Caco-2 (cell line): ENCODE measurements at regions not wholly inside any gene's neighbourhood (a gene's known extent, or its start where the extent isn't known, plus 50 kb on each side); places are given as distances from the start of the nearest gene placed in this dataset.
A peak's percentile ranks its signal among the peaks of the same experiment; 100 is the strongest.

Experiments
- BruUV-seq: library from RNA; stranded (reverse); fragments of 400-500 nt; replicated peaks from 2 replicates; lab custom pipeline; 2021; lab: Mats Ljungman, UMichigan
- CTCF ChIA-PET: fragments of 300-600 bp; sonication (Branson Sonifier 250); formaldehyde crosslinking; loops from one replicate; lab custom pipeline; 2022; ENCODE audit warnings: antibody characterized with exemption; lab: Charles Lee
- POLR2A ChIA-PET: fragments of 300-600 bp; sonication (Branson Sonifier 250); formaldehyde crosslinking; loops from one replicate; lab custom pipeline; 2022; ENCODE audit warnings: antibody characterized with exemption; lab: Charles Lee
- DNase-seq, 2 experiments: peaks; one replicate each; pipeline versions ENCODE4 v3.0.0 to v3.0.0-alpha.2; 2020 to 2022
- H3K27me3 ChIP-seq: replicated peaks from 2 replicates; pipeline ENCODE4 v1.6.0; 2011; ENCODE audit warnings: low read length; ENCODE audit not compliant: control insufficient read depth, insufficient read depth
- H3K36me3 ChIP-seq: 2 replicates; pipeline ENCODE4 v1.5.1; 2011; ENCODE audit warnings: low read length; ENCODE audit not compliant: control insufficient read depth, insufficient read depth
- H3K4me1 ChIP-seq: fragments of 250-450 bp; sonication (Bioruptor Pico); 2 replicates; pipeline ENCODE4 v1.5.1; 2020; ENCODE audit warnings: mild to moderate bottlenecking
- H3K4me3 ChIP-seq: 2 replicates; pipeline ENCODE4 v1.5.1; 2011; ENCODE audit warnings: low read depth, mild to moderate bottlenecking, control low read depth, low read length
- H3K9me3 ChIP-seq: fragments of 250-450 bp; sonication (Bioruptor Pico); 2 replicates; pipeline ENCODE4 v1.5.1; 2020; ENCODE audit warnings: mild to moderate bottlenecking, moderate library complexity
- H3K27ac Mint-ChIP-seq: one replicate; pipeline ENCODE4 v1.8.0; 2022; ENCODE audit warnings: mixed read lengths; ENCODE audit not compliant: unreplicated experiment
- H3K27me3 Mint-ChIP-seq: one replicate; pipeline ENCODE4 v1.8.0; 2022; ENCODE audit warnings: mixed read lengths; ENCODE audit not compliant: insufficient read depth, unreplicated experiment
- H3K36me3 Mint-ChIP-seq: one replicate; pipeline ENCODE4 v1.8.0; 2022; ENCODE audit warnings: mild to moderate bottlenecking, mixed read lengths; ENCODE audit not compliant: insufficient read depth, unreplicated experiment
- H3K4me1 Mint-ChIP-seq: one replicate; pipeline ENCODE4 v1.8.0; 2022; ENCODE audit warnings: low read depth, mixed read lengths; ENCODE audit not compliant: unreplicated experiment
- H3K4me3 Mint-ChIP-seq: one replicate; pipeline ENCODE4 v1.8.0; 2022; ENCODE audit warnings: mild to moderate bottlenecking, moderate library complexity, mixed read lengths; ENCODE audit not compliant: unreplicated experiment
- H3K9me3 Mint-ChIP-seq: one replicate; pipeline ENCODE4 v1.8.0; 2022; ENCODE audit warnings: mixed read lengths; ENCODE audit not compliant: unreplicated experiment
- intact Hi-C: fragments of 100-400 bp; cut with micrococcal nuclease; formaldehyde crosslinking; loops from one replicate; pipeline ENCODE4 v1.10.0; 2022; ENCODE audit not compliant: unreplicated experiment
- TF ChIP-seq, protein P1 (sequence below), 2 experiments: fragments of 200-600 bp in 1 of 2; IDR thresholded peaks; 1 replicate in 1 of 2; 2 replicates in 1 of 2; pipeline versions ENCODE4 v1.5.1 to v1.8.0; 2011 to 2022; ENCODE audit warnings: antibody characterized with exemption in 1 of 2, control low read depth in 1 of 2, inconsistent platforms in 1 of 2, low read depth in 1 of 2, low read length in 1 of 2, mild to moderate bottlenecking in 1 of 2, moderate library complexity in 1 of 2; ENCODE audit not compliant: insufficient read depth in 1 of 2, severe bottlenecking in 1 of 2, unreplicated experiment in 1 of 2

DNA sequence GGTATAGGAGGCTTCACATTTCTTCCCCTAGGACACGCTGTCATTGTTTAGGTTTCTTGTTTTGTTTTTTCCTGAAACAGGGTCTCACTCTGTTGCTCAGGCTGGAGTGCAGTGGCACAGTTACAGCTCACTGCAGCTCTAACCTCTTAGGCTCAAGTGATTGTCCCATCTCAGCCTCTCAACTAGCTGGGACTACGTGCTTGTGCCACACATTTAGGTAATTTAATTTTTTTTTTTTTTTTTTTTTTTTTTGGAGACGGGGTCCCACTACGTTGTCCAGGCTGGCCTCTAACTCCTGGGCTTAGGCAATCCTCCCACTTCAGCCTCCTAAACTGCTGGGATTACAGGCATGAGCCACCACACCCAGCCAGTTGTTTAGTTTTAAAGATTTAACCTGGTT, 66.2 kb downstream of the EXOSC2 start:
- Mint-ChIP-seq H3K9me3 (no peaks in the 10 kb centered on the region), H3K27ac (no peak overlapping the region), H3K4me1 (no peaks in the 10 kb centered on the region), H3K36me3 (no peaks in the 10 kb centered on the region), H3K4me3 (no peak overlapping the region), H3K27me3 (no peaks in the 10 kb centered on the region)
- CTCF ChIA-PET: interaction anchor here (1.0 kb wide), 1 partner anchor 100 kb away, joined by 7 read pairs; no protein-coding TSS in a partner anchor
- H3K36me3 ChIP-seq: no peaks in the 10 kb centered on the region
- BruUV-seq: no TSS peak
- POLR2A ChIA-PET: no interaction called here
- DNase-seq: no peak
- intact Hi-C loops: no loop called here
- H3K4me1 ChIP-seq: no peaks in the 10 kb centered on the region
- no peaks in the 10 kb centered on the region for H3K27me3 ChIP-seq
- TF ChIP-seq, protein P1, sequence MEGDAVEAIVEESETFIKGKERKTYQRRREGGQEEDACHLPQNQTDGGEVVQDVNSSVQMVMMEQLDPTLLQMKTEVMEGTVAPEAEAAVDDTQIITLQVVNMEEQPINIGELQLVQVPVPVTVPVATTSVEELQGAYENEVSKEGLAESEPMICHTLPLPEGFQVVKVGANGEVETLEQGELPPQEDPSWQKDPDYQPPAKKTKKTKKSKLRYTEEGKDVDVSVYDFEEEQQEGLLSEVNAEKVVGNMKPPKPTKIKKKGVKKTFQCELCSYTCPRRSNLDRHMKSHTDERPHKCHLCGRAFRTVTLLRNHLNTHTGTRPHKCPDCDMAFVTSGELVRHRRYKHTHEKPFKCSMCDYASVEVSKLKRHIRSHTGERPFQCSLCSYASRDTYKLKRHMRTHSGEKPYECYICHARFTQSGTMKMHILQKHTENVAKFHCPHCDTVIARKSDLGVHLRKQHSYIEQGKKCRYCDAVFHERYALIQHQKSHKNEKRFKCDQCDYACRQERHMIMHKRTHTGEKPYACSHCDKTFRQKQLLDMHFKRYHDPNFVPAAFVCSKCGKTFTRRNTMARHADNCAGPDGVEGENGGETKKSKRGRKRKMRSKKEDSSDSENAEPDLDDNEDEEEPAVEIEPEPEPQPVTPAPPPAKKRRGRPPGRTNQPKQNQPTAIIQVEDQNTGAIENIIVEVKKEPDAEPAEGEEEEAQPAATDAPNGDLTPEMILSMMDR (IDR thresholded peaks at IDR 0.05; ENCODE audit: insufficient read depth in 1 of 2, low read depth in 1 of 2, low read length in 1 of 2, severe bottlenecking in 1 of 2, unreplicated experiment in 1 of 2): no peak
- no peak overlapping the region for H3K4me3 ChIP-seq
- H3K9me3 ChIP-seq: no peaks in the 10 kb centered on the region

DNA sequence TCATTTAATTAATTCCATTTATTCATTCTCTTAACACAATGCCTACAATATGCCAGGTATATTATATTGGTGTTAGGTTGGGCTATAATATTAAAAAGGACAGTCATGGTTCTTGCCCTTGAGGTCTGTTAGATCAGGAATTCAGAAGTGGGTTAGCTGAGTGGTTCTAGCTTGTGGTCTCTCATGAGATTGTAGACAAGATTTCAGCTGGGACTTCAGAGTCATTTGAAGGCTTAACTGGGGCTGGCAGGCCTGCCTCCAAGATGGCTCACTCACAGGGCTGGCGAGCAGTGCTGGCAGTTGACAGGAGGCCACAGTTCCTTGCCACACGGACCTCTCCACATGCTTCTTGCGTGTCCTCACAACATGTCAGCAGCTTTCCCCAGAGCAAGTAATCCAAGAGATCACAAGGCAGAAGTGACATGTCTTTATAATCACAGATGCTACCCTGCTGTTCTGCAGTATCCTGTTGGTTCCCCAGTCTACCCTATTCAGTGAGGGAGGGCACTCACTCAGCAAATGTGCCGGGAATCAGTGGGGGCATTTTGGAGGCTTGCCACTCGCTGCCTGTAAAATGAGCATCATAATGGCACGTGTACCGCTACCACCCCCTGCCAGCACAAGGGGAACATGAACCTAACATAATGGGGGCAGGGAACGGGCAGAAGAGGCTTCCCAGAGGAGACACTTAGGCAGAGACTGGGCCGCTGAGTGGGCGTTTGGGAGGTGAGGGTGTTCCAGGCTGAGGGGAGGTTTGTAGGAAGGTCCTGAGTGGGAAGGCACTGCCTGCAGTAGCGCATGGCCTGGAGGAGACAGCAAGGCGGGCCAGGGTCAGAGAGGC, 70.0 kb downstream of the EXOSC2 start:
- peak overlapping the region; percentile 39 for H3K27ac Mint-ChIP-seq
- ChIA-PET POLR2A (no interaction called here), CTCF (no interaction called here)
- no peak for DNase-seq
- H3K36me3 Mint-ChIP-seq: no peaks in the 10 kb centered on the region
- no peaks in the 10 kb centered on the region for H3K27me3 Mint-ChIP-seq
- H3K4me3 ChIP-seq: no peak overlapping the region
- no peak overlapping the region for H3K4me3 Mint-ChIP-seq
- intact Hi-C loops: no loop called here
- H3K36me3 ChIP-seq: no peaks in the 10 kb centered on the region
- BruUV-seq: no TSS peak
- peaks cover 7% of the 10 kb centered on the region for H3K4me1 ChIP-seq
- no peaks in the 10 kb centered on the region for H3K9me3 ChIP-seq
- H3K9me3 Mint-ChIP-seq: no peaks in the 10 kb centered on the region
- H3K27me3 ChIP-seq: no peaks in the 10 kb centered on the region
- TF ChIP-seq, protein P1 (IDR thresholded peaks at IDR 0.05; ENCODE audit: insufficient read depth in 1 of 2, low read depth in 1 of 2, low read length in 1 of 2, severe bottlenecking in 1 of 2, unreplicated experiment in 1 of 2): no peak
- H3K4me1 Mint-ChIP-seq: peaks cover 7% of the 10 kb centered on the region

DNA sequence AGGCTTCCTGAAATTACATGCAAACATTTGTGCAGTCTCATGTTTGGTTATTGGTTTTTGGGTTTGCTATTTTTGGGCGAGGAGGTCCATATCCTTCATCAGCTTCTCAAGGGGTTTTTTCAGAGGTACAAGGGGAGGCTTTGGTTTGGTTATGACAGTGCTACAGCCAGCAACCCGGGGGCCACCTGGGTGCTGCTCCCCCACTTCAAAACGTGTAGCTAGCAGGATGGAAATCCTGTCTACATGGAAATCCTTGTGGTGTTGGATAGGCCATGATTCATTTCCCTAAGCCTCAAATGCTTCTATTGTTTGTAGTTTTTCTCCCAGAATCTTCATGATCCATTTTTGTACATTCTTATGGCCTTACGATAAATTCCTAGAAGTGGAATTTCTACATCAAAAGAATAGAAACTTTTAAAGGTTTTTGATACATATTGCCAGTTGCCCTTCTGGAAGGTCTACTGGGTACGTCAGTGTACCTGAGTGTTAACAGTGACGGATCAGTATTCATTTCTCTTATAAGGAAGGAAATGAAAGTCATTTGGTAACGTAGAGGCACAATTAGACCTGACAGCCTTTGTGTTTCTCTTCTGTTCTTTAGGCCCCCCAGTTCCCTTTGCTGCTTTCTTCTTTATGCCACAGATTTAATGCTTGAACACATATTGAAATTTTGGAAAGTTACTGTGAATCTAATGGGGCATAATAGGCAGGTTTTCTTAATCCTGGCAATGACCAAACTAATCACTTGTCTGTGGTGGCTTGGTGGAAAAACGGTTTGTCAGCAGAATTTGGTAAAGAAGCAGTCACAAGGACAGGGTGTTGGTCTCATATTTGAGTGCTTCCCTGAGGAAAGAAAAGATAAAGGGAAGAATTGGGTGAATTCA, 69.7 kb upstream of the ABL1 start:
- no peaks in the 10 kb centered on the region for H3K27me3 Mint-ChIP-seq
- H3K4me1 Mint-ChIP-seq: peaks cover 12% of the 10 kb centered on the region
- Histone ChIP-seq H3K4me1 (peaks cover 11% of the 10 kb centered on the region), H3K9me3 (no peaks in the 10 kb centered on the region), H3K4me3 (no peak overlapping the region), H3K27me3 (no peaks in the 10 kb centered on the region), H3K36me3 (no peaks in the 10 kb centered on the region)
- H3K4me3 Mint-ChIP-seq: no peak overlapping the region
- no peak overlapping the region for H3K27ac Mint-ChIP-seq
- TF ChIP-seq, protein P1 (IDR thresholded peaks at IDR 0.05; ENCODE audit: insufficient read depth in 1 of 2, low read depth in 1 of 2, low read length in 1 of 2, severe bottlenecking in 1 of 2, unreplicated experiment in 1 of 2): no peak
- POLR2A ChIA-PET: no interaction called here
- CTCF ChIA-PET: no interaction called here
- H3K9me3 Mint-ChIP-seq: no peaks in the 10 kb centered on the region
- no TSS peak for BruUV-seq
- no peaks in the 10 kb centered on the region for H3K36me3 Mint-ChIP-seq
- intact Hi-C loops: no loop called here
- no peak for DNase-seq
